ENCODE measurements at regions not wholly inside any gene's neighbourhood (a gene's known extent, or its start where the extent isn't known, plus 50 kb on each side); places are given as distances from the start of the nearest gene placed in this dataset.

- Histone ChIP-seq H4K20me1 (ENCODE audit: insufficient read depth, low read length) (no peaks in the 10 kb centered on the region), H3K4me3 (replicated peaks in 1 of 3; ENCODE audit: insufficient read depth in 1 of 3, low read depth in 2 of 3, low read length in 3 of 3) (no peak overlapping the region), H3K27me3 (ENCODE audit: control insufficient read depth in 1 of 2, insufficient read depth in 2 of 2, low read length in 2 of 2) (no peaks in the 10 kb centered on the region), H3K4me2 (ENCODE audit: low read depth, low read length) (no peak overlapping the region), H3K79me2 (ENCODE audit: insufficient read depth, low read length) (no peaks in the 10 kb centered on the region), H3K9me3 (ENCODE audit: low read length) (no peaks in the 10 kb centered on the region), H3K27ac (ENCODE audit: extremely low read length, insufficient read depth, low read length) (no peak overlapping the region), H3K9ac (ENCODE audit: insufficient read depth, low read depth, low read length) (no peak overlapping the region), H3K4me1 (ENCODE audit: insufficient read depth, low read length) (no peaks in the 10 kb centered on the region), H2AFZ (ENCODE audit: low read length) (no peak overlapping the region), H3K36me3 (replicated peaks in 1 of 2; ENCODE audit: control insufficient read depth in 1 of 2, insufficient read depth in 2 of 2, low read length in 2 of 2) (no peaks in the 10 kb centered on the region)
- in situ Hi-C loops (cut with HindIII; ENCODE audit: extremely low pct_ligation_motif_present, low pct_unique_long_range_greater_than_20kb) (no loop called here), intact Hi-C loops (cut with micrococcal nuclease; ENCODE audit: unreplicated experiment) (no loop called here)
- DNase-seq (ENCODE audit: low spot score) (no peak), ATAC-seq (no peak), FAIRE-seq (no peak)
- CTCF ChIA-PET (ENCODE audit: low intra/inter-chr PET ratio, low total read pairs) = no interaction called here
- TF ChIP-seq HNRNPLL (IDR thresholded peaks at IDR 0.05; ENCODE audit: low read depth, low read length, poor library complexity, severe bottlenecking) (no peak), LBX2 (CRISPR knock-in tag; IDR thresholded peaks at IDR 0.05; ENCODE audit: borderline replicate concordance) (no peak), CBX1 (IDR thresholded peaks at IDR 0.05; ENCODE audit: low read depth) (no peak), ZNF577 (CRISPR knock-in tag; IDR thresholded peaks at IDR 0.05; ENCODE audit: borderline replicate concordance, low read depth) (no peak), ZNF367 (CRISPR knock-in tag; IDR thresholded peaks at IDR 0.05; ENCODE audit: borderline replicate concordance) (no peak), FOXA1 (IDR thresholded peaks at IDR 0.05) (no peak), FOXA1 (CRISPR knock-in tag; IDR thresholded peaks at IDR 0.05) (no peak), ZNF883 (CRISPR knock-in tag; IDR thresholded peaks at IDR 0.05; ENCODE audit: not compliant biosample characterization) (no peak), REPIN1 (CRISPR knock-in tag; IDR thresholded peaks at IDR 0.05; ENCODE audit: borderline replicate concordance, low read depth) (no peak), ZBTB25 (CRISPR knock-in tag; IDR thresholded peaks at IDR 0.05) (no peak), SP140L (CRISPR knock-in tag; IDR thresholded peaks at IDR 0.05; ENCODE audit: borderline replicate concordance) (no peak), ZNF30 (CRISPR knock-in tag; IDR thresholded peaks at IDR 0.05) (no peak), RFXAP (CRISPR knock-in tag; IDR thresholded peaks at IDR 0.05; ENCODE audit: borderline replicate concordance) (no peak), FOXC1 (CRISPR knock-in tag; IDR thresholded peaks at IDR 0.05; ENCODE audit: borderline replicate concordance) (no peak), HBP1 (CRISPR knock-in tag; IDR thresholded peaks at IDR 0.05; ENCODE audit: low read depth) (no peak), FOXO4 (CRISPR knock-in tag; conservative IDR thresholded peaks at IDR 0.05) (no peak), ZNF350 (CRISPR knock-in tag; IDR thresholded peaks at IDR 0.05; ENCODE audit: borderline replicate concordance, low read depth) (no peak), DNMT3B (CRISPR knock-in tag; conservative IDR thresholded peaks at IDR 0.05) (no peak), ZNF850 (CRISPR knock-in tag; conservative IDR thresholded peaks at IDR 0.05) (no peak), ZNF678 (CRISPR knock-in tag; IDR thresholded peaks at IDR 0.05) (no peak), ZBTB3 (CRISPR knock-in tag; IDR thresholded peaks at IDR 0.05; ENCODE audit: borderline replicate concordance, low read depth) (no peak)
- POLR2A ChIA-PET = no interaction called here
- no TSS peak for BruUV-seq (replicated peaks)
- 87% methylated on average over 3 of the region's 3 CpGs for WGBS (ENCODE audit: low lambda C conversion rate)
Observed at GRCh38 chr12:46950094-46950493, 124.3 kb upstream of the SLC38A4 start.

Measured in HepG2 (cell line).